Omental fat pad (tissue), 3 donors: ENCODE measurements at regions not wholly inside any gene's neighbourhood (a gene's known extent, or its start where the extent isn't known, plus 50 kb on each side); places are given as distances from the start of the nearest gene placed in this dataset.

Experiments
- ATAC-seq: fragments of 150-250 bp; one replicate; pipeline ENCODE4 v1.9.1; 2016; ENCODE audit warnings: mild to moderate bottlenecking, moderate library complexity; ENCODE audit not compliant: low FRiP score
- DNase-seq: peaks from one replicate; pipeline ENCODE4 v3.0.0-alpha.2; 2019; ENCODE audit warnings: low spot score
- TF ChIP-seq, protein P1 (sequence below), 3 donors: fragments of 450-650 bp; IDR thresholded peaks; one replicate each; pipeline ENCODE4 v1.5.1; 2016 to 2017; ENCODE audit warnings: antibody characterized with exemption in 3 of 3, mild to moderate bottlenecking in 3 of 3, moderate library complexity in 2 of 3

DNA sequence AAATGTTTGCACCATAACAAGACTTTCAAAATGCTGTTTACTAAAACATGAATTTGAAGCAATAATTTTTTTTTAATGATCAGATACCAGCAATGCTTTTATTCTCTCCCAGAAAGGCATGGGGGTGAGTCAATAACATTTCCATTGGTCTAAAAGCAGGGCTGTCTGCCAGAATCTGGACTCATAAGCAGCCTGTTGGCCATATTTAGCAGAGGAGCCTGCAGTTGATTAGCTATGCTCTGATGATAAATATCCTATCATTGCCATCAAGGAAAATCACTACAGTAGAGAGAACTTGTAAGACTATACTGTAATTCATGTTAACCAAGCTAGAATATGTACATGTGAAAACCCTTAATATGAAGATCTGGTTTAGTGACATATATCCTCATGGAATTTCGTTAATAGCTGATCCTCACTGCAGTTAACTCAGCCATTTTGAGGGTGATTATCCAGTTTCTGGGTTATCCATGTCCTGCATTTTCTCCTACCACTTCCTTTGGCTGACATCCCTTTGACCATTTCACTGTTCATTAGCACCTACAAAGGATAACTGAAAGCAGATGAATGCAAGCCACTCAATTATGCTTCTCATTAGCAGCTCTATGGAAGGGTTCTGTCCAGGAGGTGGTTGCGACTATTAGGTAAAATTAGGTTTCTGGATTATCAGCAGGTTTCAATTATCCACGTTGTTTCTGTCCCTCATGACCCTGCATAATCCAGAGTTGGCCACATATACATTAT, 72.9 kb upstream of the DIAPH2 start:
- TF ChIP-seq, protein P1, sequence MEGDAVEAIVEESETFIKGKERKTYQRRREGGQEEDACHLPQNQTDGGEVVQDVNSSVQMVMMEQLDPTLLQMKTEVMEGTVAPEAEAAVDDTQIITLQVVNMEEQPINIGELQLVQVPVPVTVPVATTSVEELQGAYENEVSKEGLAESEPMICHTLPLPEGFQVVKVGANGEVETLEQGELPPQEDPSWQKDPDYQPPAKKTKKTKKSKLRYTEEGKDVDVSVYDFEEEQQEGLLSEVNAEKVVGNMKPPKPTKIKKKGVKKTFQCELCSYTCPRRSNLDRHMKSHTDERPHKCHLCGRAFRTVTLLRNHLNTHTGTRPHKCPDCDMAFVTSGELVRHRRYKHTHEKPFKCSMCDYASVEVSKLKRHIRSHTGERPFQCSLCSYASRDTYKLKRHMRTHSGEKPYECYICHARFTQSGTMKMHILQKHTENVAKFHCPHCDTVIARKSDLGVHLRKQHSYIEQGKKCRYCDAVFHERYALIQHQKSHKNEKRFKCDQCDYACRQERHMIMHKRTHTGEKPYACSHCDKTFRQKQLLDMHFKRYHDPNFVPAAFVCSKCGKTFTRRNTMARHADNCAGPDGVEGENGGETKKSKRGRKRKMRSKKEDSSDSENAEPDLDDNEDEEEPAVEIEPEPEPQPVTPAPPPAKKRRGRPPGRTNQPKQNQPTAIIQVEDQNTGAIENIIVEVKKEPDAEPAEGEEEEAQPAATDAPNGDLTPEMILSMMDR (IDR thresholded peaks at IDR 0.05), result no peak
- ATAC-seq (no peak), DNase-seq (no peak)

DNA sequence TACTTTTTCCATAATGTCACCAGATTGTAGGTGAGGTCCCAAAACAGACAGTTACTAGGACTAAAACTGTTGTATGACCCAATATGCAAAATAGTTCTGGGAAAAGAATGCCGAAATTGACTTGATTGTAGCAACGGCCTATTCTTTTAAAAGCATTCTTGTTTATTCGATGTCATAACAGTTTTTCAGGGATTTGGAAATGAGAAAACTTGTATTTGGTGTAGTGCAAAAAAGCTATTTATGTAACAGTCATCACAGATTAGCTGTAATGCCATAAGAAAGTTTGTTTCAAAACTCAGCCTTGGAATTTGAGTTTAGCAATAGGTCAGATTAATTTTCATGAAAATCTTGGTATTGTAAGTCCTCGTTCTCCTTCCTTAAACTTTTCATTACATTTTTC, 69.2 kb upstream of the DIAPH2 start:
- TF ChIP-seq, protein P1 (IDR thresholded peaks at IDR 0.05), result no peak
- ATAC-seq (no peak), DNase-seq (no peak)

DNA sequence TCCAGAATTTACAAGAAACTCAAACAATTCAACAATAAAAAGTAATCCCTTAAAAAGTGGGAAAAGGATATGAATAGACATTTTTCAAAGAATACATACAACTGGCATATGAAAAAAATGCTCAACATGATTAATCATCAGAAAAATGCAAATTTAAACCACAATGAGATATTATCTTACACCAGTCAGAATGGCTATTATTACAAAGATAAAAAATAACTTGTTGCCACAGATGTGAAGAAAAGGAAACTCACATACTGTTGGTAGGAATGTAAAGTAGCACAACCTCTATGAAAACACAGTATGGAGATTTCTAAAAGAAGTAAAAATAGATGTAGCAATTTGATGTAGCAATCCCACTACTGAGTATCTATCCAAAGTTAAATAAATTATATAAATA, 65.1 kb upstream of the DIAPH2 start:
- DNase-seq (no peak), ATAC-seq (no peak)
- TF ChIP-seq, protein P1 (IDR thresholded peaks at IDR 0.05), result no peak

DNA sequence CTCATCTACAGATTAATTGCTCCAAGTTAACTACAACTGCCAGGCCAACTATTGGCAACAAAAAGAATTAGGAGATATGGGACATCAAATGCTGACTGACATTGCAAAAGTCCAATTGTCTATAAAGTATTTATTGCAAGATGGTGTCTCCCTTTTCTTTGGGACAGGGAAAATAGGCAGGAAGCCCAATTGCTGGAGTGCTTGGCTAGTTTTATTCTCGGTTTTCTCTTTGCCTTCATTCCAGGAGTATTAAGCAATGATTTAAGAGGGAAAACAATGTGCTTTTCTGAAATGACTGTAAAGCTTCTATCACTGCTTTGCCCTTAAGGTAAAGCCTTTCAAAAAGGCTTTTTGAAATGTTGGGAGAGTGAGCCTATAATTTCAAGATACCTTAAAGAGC, 62.8 kb upstream of the DIAPH2 start:
- TF ChIP-seq, protein P1 (IDR thresholded peaks at IDR 0.05), result no peak
- DNase-seq (no peak), ATAC-seq (no peak)
